H9 (cell line): ENCODE measurements at regions not wholly inside any gene's neighbourhood (a gene's known extent, or its start where the extent isn't known, plus 50 kb on each side); places are given as distances from the start of the nearest gene placed in this dataset.

Experiments used
- DNase-seq: peaks from one replicate; pipeline ENCODE4 v3.0.0-alpha.2; 2017
- H2AFZ ChIP-seq: one replicate; pipeline ENCODE4 v1.6.1; 2013; ENCODE audit warnings: mild to moderate bottlenecking, low read length, control low read depth, moderate library complexity
- H2AK5ac ChIP-seq: 2 replicates; pipeline ENCODE4 v1.6.1; 2013; ENCODE audit warnings: low read length, control low read depth, mixed read lengths; ENCODE audit not compliant: insufficient read length
- H2BK120ac ChIP-seq: one replicate; pipeline ENCODE4 v1.6.1; 2013; ENCODE audit warnings: low read depth, mild to moderate bottlenecking, low read length, control low read depth, inconsistent platforms; ENCODE audit not compliant: poor library complexity, severe bottlenecking
- H2BK12ac ChIP-seq: 2 replicates; pipeline ENCODE4 v1.6.1; 2013; ENCODE audit warnings: low read length, control low read depth, mixed read lengths, low read depth; ENCODE audit not compliant: insufficient read length
- H2BK15ac ChIP-seq: 2 replicates; pipeline ENCODE4 v1.6.1; 2013; ENCODE audit warnings: low read depth, low read length, control low read depth
- H2BK20ac ChIP-seq: one replicate; pipeline ENCODE4 v1.6.1; 2013; ENCODE audit warnings: low read depth, mild to moderate bottlenecking, low read length, control low read depth, inconsistent platforms; ENCODE audit not compliant: poor library complexity, severe bottlenecking
- H2BK5ac ChIP-seq: 2 replicates; pipeline ENCODE4 v1.6.1; 2013; ENCODE audit warnings: low read length, control low read depth, mixed read lengths; ENCODE audit not compliant: insufficient read length
- H3K14ac ChIP-seq: 2 replicates; pipeline ENCODE4 v1.6.1; 2013; ENCODE audit warnings: low read length, control low read depth; ENCODE audit not compliant: insufficient read depth
- H3K18ac ChIP-seq: 2 replicates; pipeline ENCODE4 v1.6.1; 2013; ENCODE audit warnings: low read depth, mild to moderate bottlenecking, mixed read lengths, low read length, control low read depth; ENCODE audit not compliant: insufficient read length
- H3K23ac ChIP-seq: 2 replicates; pipeline ENCODE4 v1.6.1; 2013; ENCODE audit warnings: low read length, control low read depth, mixed read lengths, low read depth; ENCODE audit not compliant: insufficient read length
- H3K23me2 ChIP-seq: 2 replicates; pipeline ENCODE4 v1.6.1; 2013; ENCODE audit warnings: low read depth, mild to moderate bottlenecking, mixed read lengths, low read length, control low read depth; ENCODE audit not compliant: insufficient read length, poor library complexity, severe bottlenecking
- H3K27ac ChIP-seq: 2 replicates; pipeline ENCODE4 v1.5.1; 2013; ENCODE audit warnings: low read length, control low read depth, mixed read lengths, low read depth; ENCODE audit not compliant: insufficient read length
- H3K27me3 ChIP-seq: 2 replicates; pipeline ENCODE4 v1.6.1; 2013; ENCODE audit warnings: low read length, control low read depth, inconsistent platforms; ENCODE audit not compliant: insufficient read depth
- H3K4ac ChIP-seq: 2 replicates; pipeline ENCODE4 v1.6.1; 2013; ENCODE audit warnings: low read depth, mild to moderate bottlenecking, control low read depth, inconsistent platforms, low read length, moderate library complexity
- H3K4me1 ChIP-seq: 2 replicates; pipeline ENCODE4 v1.6.1; 2013; ENCODE audit warnings: low read length, control low read depth, inconsistent platforms; ENCODE audit not compliant: insufficient read depth
- H3K4me2 ChIP-seq: 2 replicates; pipeline ENCODE4 v1.6.1; 2013; ENCODE audit warnings: low read length, control low read depth, mixed read lengths; ENCODE audit not compliant: insufficient read length, insufficient read depth
- H3K56ac ChIP-seq: 2 replicates; pipeline ENCODE4 v1.6.1; 2013; ENCODE audit warnings: low read depth, mild to moderate bottlenecking, mixed read lengths, low read length, control low read depth; ENCODE audit not compliant: insufficient read length
- H3K79me1 ChIP-seq: 2 replicates; pipeline ENCODE4 v1.6.1; 2013; ENCODE audit warnings: low read depth, mild to moderate bottlenecking, moderate library complexity, low read length, control low read depth, inconsistent platforms; ENCODE audit not compliant: insufficient read depth, poor library complexity, severe bottlenecking
- H3K79me2 ChIP-seq: 2 replicates; pipeline ENCODE4 v1.6.1; 2013; ENCODE audit warnings: low read length, control low read depth, inconsistent platforms; ENCODE audit not compliant: insufficient read depth
- H3K9ac ChIP-seq: 2 replicates; pipeline ENCODE4 v1.6.1; 2013; ENCODE audit warnings: low read length, control low read depth, mixed read lengths; ENCODE audit not compliant: insufficient read length; ENCODE audit errors: extremely low read depth
- H3K9me3 ChIP-seq: one replicate; pipeline ENCODE4 v1.6.1; 2013; ENCODE audit warnings: low read depth, low read length, inconsistent platforms; ENCODE audit not compliant: control insufficient read depth
- H3T11ph ChIP-seq: one replicate; pipeline ENCODE4 v1.6.1; 2013; ENCODE audit warnings: mild to moderate bottlenecking, low read length, control low read depth, inconsistent platforms
- H4K20me1 ChIP-seq: one replicate; pipeline ENCODE4 v1.6.1; 2013; ENCODE audit not compliant: control insufficient read depth, insufficient read length, insufficient read depth
- H4K5ac ChIP-seq: 2 replicates; pipeline ENCODE4 v1.6.1; 2013; ENCODE audit warnings: low read depth, mild to moderate bottlenecking, mixed read lengths, low read length, control low read depth; ENCODE audit not compliant: insufficient read length
- H4K8ac ChIP-seq: replicated peaks from 2 replicates; pipeline ENCODE4 v1.6.1; 2013; ENCODE audit warnings: low read length, control low read depth, mixed read lengths, low read depth; ENCODE audit not compliant: insufficient read length
- H4K91ac ChIP-seq: 2 replicates; pipeline ENCODE4 v1.6.1; 2013; ENCODE audit warnings: low read depth, mild to moderate bottlenecking, moderate library complexity, mixed read lengths, low read length, control low read depth; ENCODE audit not compliant: insufficient read length
- H3K27ac Mint-ChIP-seq, 3 experiments: 2 replicates in 2 of 3; 3 replicates in 1 of 3; pipeline ENCODE4 v1.8.0; 2020 to 2021; ENCODE audit warnings: mixed read lengths in 3 of 3, mild to moderate bottlenecking in 1 of 3, moderate library complexity in 1 of 3
- H3K27me3 Mint-ChIP-seq: 2 replicates; pipeline ENCODE4 v1.8.0; 2021; ENCODE audit warnings: low read depth, mild to moderate bottlenecking, moderate library complexity, mixed read lengths
- H3K36me3 Mint-ChIP-seq, 3 experiments: 2 replicates in 2 of 3; 3 replicates in 1 of 3; pipeline ENCODE4 v1.8.0; 2020 to 2021; ENCODE audit warnings: low read depth in 3 of 3, mixed read lengths in 3 of 3; ENCODE audit not compliant: insufficient read depth in 1 of 3
- H3K4me1 Mint-ChIP-seq, 2 experiments: 2 replicates each; pipeline ENCODE4 v1.8.0; 2020; ENCODE audit warnings: mixed read lengths in 2 of 2
- H3K4me3 Mint-ChIP-seq, 2 experiments: 2 replicates in 1 of 2; 3 replicates in 1 of 2; pipeline ENCODE4 v1.8.0; 2020 to 2021; ENCODE audit warnings: mild to moderate bottlenecking in 2 of 2, mixed read lengths in 2 of 2, moderate library complexity in 1 of 2
- H3K9me3 Mint-ChIP-seq, 2 experiments: 2 replicates in 1 of 2; 3 replicates in 1 of 2; pipeline ENCODE4 v1.8.0; 2020; ENCODE audit warnings: mild to moderate bottlenecking in 2 of 2, mixed read lengths in 2 of 2, moderate library complexity in 1 of 2
- CTCF ChIP-seq: fragments of 200-600 bp; sonication (generic); conservative IDR thresholded peaks from 3 replicates; pipeline ENCODE4 v1.8.0; 2021; ENCODE audit warnings: antibody characterized with exemption, mild to moderate bottlenecking
- WGBS: extraction: QIAGEN DNeasy Blood & Tissue Kit; methylation state at CpG from one replicate; pipeline ENCODE4 v1.1.7; 2013; ENCODE audit warnings: missing lambda C conversion rate, low lambda C conversion rate, mixed read lengths; ENCODE audit not compliant: insufficient read length; ENCODE audit errors: extremely low coverage; 5-methylcytosine and 5-hydroxymethylcytosine counted together

GRCh38 chr13:106296723-106297122 is 238.7 kb downstream of the EFNB2 start:
- no peak for DNase-seq
- H2AFZ ChIP-seq = no peak overlapping the region

More at GRCh38 chr13:106296723-106297122, 238.7 kb downstream of the EFNB2 start:
- Histone ChIP-seq H4K5ac (no peak overlapping the region), H3K23ac (no peak overlapping the region), H3K79me1 (no peaks in the 10 kb centered on the region), H3K27ac (no peak overlapping the region), H3K4ac (no peak overlapping the region), H2AK5ac (no peak overlapping the region), H4K91ac (no peak overlapping the region), H3T11ph (no peak overlapping the region), H3K14ac (no peak overlapping the region), H2BK120ac (no peak overlapping the region), H4K8ac (no peak overlapping the region), H2BK5ac (no peak overlapping the region), H3K79me2 (no peaks in the 10 kb centered on the region), H3K4me2 (no peak overlapping the region), H2BK15ac (no peak overlapping the region), H2BK20ac (no peak overlapping the region), H2BK12ac (no peak overlapping the region), H3K56ac (no peak overlapping the region), H4K20me1 (no peaks in the 10 kb centered on the region), H3K23me2 (no peaks in the 10 kb centered on the region), H3K18ac (no peak overlapping the region), H3K9ac (no peak overlapping the region), H3K9me3 (no peaks in the 10 kb centered on the region), H3K4me1 (no peaks in the 10 kb centered on the region), H3K27me3 (no peaks in the 10 kb centered on the region)
- no CpG with 5 or more reads among the region's 3 CpGs for WGBS
- Mint-ChIP-seq H3K27me3 (peaks cover 2% of the 10 kb centered on the region; the same call in 1 of the 2 replicates), H3K27ac (no peak overlapping the region), H3K36me3 (peaks cover 14 to 33% (median 18%) of the 10 kb centered on the region in 3 experiments; a peak in 6 of 7 replicates), H3K9me3 (peaks cover 19 to 27% of the 10 kb centered on the region in 2 experiments), H3K4me1 (peaks cover 7 to 9% of the 10 kb centered on the region in 2 experiments), H3K4me3 (no peak overlapping the region)
- TF ChIP-seq CTCF = no peak
